ENCODE measurements at regions not wholly inside any gene's neighbourhood (a gene's known extent, or its start where the extent isn't known, plus 50 kb on each side); places are given as distances from the start of the nearest gene placed in this dataset.

DNA sequence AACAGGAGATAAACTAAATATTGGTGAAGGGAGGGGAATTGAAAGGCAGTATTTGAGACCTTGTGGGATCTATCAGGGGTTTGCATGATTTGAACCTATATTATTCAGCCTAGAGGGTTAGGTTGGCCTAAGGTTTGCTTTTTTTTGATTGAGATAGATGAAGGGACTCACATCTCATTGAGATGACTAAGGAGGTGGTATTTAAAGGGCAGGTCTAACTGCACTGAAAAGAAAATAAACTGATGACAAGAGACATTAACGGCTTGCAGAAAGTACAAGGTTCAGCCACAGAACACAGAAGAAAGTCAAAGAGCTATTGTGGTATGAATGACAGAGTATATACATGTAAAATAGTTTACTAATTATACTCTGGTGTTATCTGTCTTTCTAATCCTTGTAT, 412.7 kb downstream of the CDH10 start:
- TF ChIP-seq CTCF (conservative IDR thresholded peaks at IDR 0.05; ENCODE audit: low read length) = no peak
- no peak for TF ChIP-seq EZH2phosphoT487 (IDR thresholded peaks at IDR 0.05; ENCODE audit: borderline replicate concordance, low read depth, low read length)

All from OCI-LY7 (cell line).